Activated naive CD4-positive, alpha-beta T cell treated with anti-CD3 and anti-CD28 coated beads, Interleukin-2, amount 50 U/mL, for 24 hours (primary cell): ENCODE measurements at regions not wholly inside any gene's neighbourhood (a gene's known extent, or its start where the extent isn't known, plus 50 kb on each side); places are given as distances from the start of the nearest gene placed in this dataset.
A peak's percentile ranks its signal among the peaks of the same experiment; 100 is the strongest.

ENCODE experiments used
- H3K27ac Mint-ChIP-seq: one replicate; pipeline ENCODE4 v1.8.0; 2021; ENCODE audit warnings: mild to moderate bottlenecking, mixed read lengths
- H3K27me3 Mint-ChIP-seq: one replicate; pipeline ENCODE4 v1.8.0; 2021; ENCODE audit warnings: mixed read lengths
- H3K36me3 Mint-ChIP-seq: one replicate; pipeline ENCODE4 v1.8.0; 2021; ENCODE audit warnings: mixed read lengths
- H3K4me1 Mint-ChIP-seq: one replicate; pipeline ENCODE4 v1.8.0; 2021; ENCODE audit warnings: mixed read lengths
- H3K4me3 Mint-ChIP-seq: one replicate; pipeline ENCODE4 v1.8.0; 2021; ENCODE audit warnings: mild to moderate bottlenecking, mixed read lengths
- H3K9me3 Mint-ChIP-seq: one replicate; pipeline ENCODE4 v1.8.0; 2021; ENCODE audit warnings: mixed read lengths

GRCh38 chr2:137806068-137806805 lies 158.0 kb upstream of the HNMT start:
- peak overlapping the region; percentile 25 for H3K27ac Mint-ChIP-seq
- H3K36me3 Mint-ChIP-seq: no peaks in the 10 kb centered on the region
- H3K4me1 Mint-ChIP-seq: no peaks in the 10 kb centered on the region
- H3K9me3 Mint-ChIP-seq: peaks cover 11% of the 10 kb centered on the region
- H3K4me3 Mint-ChIP-seq: no peak overlapping the region
- H3K27me3 Mint-ChIP-seq: peaks cover 2% of the 10 kb centered on the region

GRCh38 chr2:137809252-137809651 lies 155.0 kb upstream of the HNMT start:
- Mint-ChIP-seq H3K4me1 (no peaks in the 10 kb centered on the region), H3K27ac (no peak overlapping the region), H3K36me3 (no peaks in the 10 kb centered on the region), H3K4me3 (no peak overlapping the region), H3K9me3 (peaks cover 5% of the 10 kb centered on the region), H3K27me3 (no peaks in the 10 kb centered on the region)

DNA sequence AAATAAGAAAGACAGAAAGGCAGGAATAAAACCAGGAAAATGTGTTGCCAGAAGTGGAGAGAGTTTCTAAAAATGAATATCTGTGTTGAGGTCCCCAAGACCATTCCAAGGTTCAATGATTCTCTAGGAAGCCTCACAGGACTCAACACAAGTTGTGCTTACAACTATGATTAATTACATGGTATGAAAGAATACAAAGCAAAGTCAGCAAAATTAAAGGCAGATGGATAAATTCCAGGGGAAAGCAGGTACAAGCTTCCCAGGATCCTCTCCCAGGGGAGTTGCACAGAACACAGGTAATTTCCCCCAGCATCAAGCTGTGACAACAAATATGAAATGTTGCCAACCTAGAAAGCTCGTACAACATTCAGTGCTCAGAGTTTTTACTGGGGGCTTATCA lies 154.4 kb upstream of the HNMT start:
- H3K4me3 Mint-ChIP-seq: no peak overlapping the region
- peaks cover 5% of the 10 kb centered on the region for H3K9me3 Mint-ChIP-seq
- no peaks in the 10 kb centered on the region for H3K4me1 Mint-ChIP-seq
- H3K27ac Mint-ChIP-seq: no peak overlapping the region
- no peaks in the 10 kb centered on the region for H3K36me3 Mint-ChIP-seq
- H3K27me3 Mint-ChIP-seq: no peaks in the 10 kb centered on the region

DNA sequence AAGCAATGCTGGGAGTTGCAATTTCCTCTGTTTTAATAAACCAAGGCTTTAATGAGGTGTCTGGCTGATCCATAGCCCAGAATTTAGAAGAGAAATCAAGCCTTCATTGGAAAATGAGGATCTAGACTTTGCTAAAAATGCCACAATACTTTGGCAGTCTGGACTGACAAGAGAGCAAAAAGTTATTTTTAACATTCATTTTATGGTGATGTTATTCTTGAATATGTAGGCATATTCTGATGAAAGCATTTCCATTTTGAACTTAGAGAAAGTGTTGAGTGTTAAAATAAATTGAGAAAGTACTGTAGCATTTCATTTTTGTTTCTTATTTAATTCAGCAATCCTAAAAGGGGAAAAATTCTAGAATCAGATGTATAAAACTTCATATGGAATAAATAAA lies 151.8 kb upstream of the HNMT start:
- Mint-ChIP-seq H3K27me3 (peaks cover 2% of the 10 kb centered on the region), H3K4me3 (no peak overlapping the region), H3K27ac (no peak overlapping the region)

DNA sequence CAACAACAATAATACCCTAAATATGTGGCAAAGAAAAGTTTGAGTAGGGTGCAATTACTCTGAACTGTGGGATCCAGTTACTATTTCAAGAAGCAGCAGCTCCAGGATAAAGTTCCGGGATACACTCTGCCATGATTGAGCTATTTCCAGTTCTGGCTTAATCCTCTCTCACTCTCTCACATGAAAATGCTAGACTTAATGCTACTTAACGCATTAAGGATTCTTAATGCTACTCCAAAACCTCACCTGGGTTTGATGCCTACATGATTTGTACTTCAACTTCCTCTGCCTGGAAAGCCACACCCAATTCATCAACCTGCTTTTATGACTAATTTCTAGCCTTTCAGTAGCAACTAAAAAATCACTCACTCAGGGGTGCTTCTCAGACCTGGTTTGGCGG lies 151.1 kb upstream of the HNMT start:
- Mint-ChIP-seq H3K27ac (no peak overlapping the region), H3K9me3 (no peaks in the 10 kb centered on the region), H3K4me3 (no peak overlapping the region), H3K36me3 (no peaks in the 10 kb centered on the region), H3K27me3 (peaks cover 6% of the 10 kb centered on the region), H3K4me1 (no peaks in the 10 kb centered on the region)

More for the DNA sequence above, 151.8 kb upstream of the HNMT start:
- no peaks in the 10 kb centered on the region for H3K4me1 Mint-ChIP-seq
- peaks cover under 1% of the 10 kb centered on the region for H3K9me3 Mint-ChIP-seq
- H3K36me3 Mint-ChIP-seq: no peaks in the 10 kb centered on the region

- Mint-ChIP-seq H3K36me3 (no peaks in the 10 kb centered on the region), H3K27me3 (peaks cover 7% of the 10 kb centered on the region), H3K9me3 (peaks cover 7% of the 10 kb centered on the region), H3K27ac (no peak overlapping the region), H3K4me1 (no peaks in the 10 kb centered on the region), H3K4me3 (no peak overlapping the region)
Measured at GRCh38 chr2:137817058-137817457, 147.2 kb upstream of the HNMT start.

DNA sequence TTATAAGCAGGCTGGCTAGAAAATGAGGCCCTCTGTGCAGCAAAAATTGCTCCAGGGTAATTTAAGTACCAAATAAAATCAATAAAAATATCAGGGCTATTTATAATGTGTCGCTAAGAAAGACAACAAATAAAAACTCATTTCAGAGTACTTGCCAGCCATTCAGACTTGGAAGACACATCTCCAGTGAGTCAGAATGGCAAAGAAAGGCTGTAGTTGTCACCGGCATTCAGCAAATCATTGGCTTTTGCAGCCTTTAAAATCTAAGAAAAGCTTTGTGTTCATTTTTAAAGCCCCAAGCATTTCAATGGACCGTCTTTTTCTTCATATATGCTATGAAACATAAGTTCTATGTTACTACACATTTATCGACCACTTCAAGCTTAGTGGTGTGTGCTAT lies 141.1 kb upstream of the HNMT start:
- peaks cover 6% of the 10 kb centered on the region for H3K27me3 Mint-ChIP-seq
- peaks cover 7% of the 10 kb centered on the region for H3K9me3 Mint-ChIP-seq
- no peak overlapping the region for H3K27ac Mint-ChIP-seq
- H3K36me3 Mint-ChIP-seq: no peaks in the 10 kb centered on the region
- no peak overlapping the region for H3K4me3 Mint-ChIP-seq
- no peaks in the 10 kb centered on the region for H3K4me1 Mint-ChIP-seq

GRCh38 chr2:137824501-137824900 lies 139.8 kb upstream of the HNMT start:
- Mint-ChIP-seq H3K36me3 (no peaks in the 10 kb centered on the region), H3K27me3 (peaks cover 5% of the 10 kb centered on the region), H3K4me1 (no peaks in the 10 kb centered on the region), H3K4me3 (no peak overlapping the region), H3K27ac (no peak overlapping the region), H3K9me3 (peaks cover 3% of the 10 kb centered on the region)

DNA sequence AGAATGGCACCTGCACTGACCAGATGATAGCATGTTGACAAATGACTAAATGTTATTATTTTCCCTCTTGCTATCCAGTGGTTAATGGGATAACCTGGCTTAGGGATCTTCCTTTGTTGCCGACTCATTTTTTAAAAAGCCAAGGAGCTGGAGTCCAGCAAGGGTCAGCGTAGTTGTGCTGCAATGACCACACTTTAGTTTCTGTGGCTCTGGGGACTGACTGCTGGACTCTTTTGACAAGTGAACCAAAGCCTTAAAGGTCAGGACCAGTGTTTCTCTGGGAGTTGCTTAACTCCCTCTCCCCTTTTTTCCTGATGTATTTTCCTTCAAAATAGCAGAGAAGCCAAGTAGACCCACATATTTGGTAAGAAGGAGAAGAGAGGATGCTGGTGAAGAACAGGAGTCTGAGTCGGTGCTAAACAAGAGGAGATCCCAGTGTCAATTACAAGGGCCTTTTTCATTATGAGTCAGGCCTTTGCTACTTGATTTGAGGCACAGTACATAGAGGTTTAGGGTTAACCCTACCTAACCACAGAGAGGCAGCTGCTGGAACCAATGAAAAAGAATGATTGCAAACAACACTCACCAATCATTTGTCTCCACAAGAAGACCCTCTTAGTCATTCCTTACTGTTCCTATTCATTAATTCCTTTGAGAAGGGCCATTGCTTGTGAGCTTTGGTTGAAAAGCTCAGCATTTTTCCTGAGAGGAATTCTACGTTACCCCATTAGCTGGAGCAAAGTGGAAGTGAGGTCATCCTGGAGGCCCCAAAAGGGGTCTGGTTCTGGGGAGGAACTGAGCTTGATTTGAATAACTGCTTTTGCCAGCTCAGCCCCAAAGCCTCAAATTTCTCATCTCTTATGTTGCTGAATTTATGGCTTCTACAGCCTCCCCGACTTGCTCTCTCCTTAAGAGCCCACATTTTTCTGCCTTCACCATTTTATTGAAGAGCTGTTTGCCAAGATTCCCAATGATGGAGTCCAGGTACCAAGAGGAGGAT lies 137.6 kb upstream of the HNMT start:
- Mint-ChIP-seq H3K9me3 (no peaks in the 10 kb centered on the region), H3K36me3 (no peaks in the 10 kb centered on the region), H3K4me1 (no peaks in the 10 kb centered on the region), H3K4me3 (no peak overlapping the region), H3K27me3 (peaks cover 5% of the 10 kb centered on the region), H3K27ac (no peak overlapping the region)

DNA sequence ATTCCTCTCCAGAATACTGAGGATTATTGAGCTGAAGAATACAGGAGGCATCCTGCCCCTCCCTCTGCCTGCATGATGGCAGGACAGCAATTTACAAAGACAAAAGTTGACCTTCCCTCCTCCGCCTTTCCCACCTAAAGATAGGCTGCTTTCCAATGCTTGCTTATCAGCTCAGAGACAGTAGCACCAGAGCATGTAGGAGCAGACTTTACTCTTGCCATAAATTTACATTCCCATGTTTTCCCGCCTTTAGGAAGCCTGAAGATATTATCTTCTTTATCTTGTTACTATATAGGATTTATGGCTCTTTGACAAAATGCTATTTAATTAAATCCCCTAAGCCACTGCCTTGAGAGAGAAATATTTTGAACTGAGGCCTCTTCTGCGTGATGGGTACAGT lies 135.6 kb upstream of the HNMT start:
- no peak overlapping the region for H3K27ac Mint-ChIP-seq
- no peaks in the 10 kb centered on the region for H3K36me3 Mint-ChIP-seq
- no peaks in the 10 kb centered on the region for H3K9me3 Mint-ChIP-seq
- H3K4me1 Mint-ChIP-seq: no peaks in the 10 kb centered on the region
- H3K4me3 Mint-ChIP-seq: no peak overlapping the region
- H3K27me3 Mint-ChIP-seq: peaks cover 5% of the 10 kb centered on the region

DNA sequence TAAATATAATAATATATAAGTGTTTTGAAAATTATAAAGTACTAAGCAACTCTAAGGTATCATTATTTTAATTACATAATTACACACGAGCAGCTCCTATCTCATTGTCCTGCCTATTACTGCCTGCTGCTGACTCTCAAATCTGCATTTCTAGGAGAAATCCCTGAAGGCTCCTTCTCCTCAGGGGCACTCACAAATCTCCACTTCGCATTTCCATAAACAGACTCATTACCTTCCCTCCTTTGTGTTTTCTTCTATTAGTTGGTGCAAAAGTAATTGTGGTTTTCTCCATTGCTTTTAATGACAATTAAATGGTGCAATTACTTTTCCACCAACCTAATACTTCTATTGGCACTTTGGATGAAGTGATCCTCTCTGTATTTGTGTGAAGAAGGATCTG lies 135.0 kb upstream of the HNMT start:
- Mint-ChIP-seq H3K4me1 (no peaks in the 10 kb centered on the region), H3K9me3 (no peaks in the 10 kb centered on the region), H3K27ac (no peak overlapping the region)

DNA sequence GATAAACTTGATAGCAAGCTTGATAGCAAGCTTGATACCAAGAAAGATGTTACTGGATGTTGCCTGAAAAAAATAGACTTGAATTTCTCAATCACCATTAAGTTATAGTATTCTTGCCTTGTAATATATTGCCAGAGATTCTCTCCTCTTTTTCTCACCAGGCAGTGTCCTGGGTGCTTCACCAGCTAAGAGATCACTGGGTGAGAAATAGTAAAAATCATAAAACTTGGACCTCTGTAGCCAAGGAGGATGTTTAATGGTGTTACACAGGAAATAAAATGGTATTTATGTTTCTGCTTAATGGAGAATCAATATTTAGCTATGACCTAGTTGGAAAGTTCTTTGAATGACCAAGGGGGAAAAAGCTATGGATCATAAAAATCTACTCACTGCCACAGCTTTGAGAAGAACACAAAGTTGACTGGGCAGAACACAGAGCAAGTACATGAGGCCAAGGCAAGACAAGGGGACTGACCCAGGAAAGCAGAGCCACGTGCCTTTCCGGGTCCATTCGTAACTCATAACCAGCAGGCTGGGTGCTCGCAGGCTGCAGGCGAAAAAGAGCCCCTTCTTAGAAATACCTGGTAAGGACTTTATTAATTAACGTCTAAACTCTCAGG lies 129.4 kb upstream of the HNMT start:
- no peaks in the 10 kb centered on the region for H3K9me3 Mint-ChIP-seq

More for the DNA sequence above, 135.0 kb upstream of the HNMT start:
- Mint-ChIP-seq H3K4me3 (no peak overlapping the region), H3K27me3 (peaks cover 2% of the 10 kb centered on the region), H3K36me3 (no peaks in the 10 kb centered on the region)

DNA sequence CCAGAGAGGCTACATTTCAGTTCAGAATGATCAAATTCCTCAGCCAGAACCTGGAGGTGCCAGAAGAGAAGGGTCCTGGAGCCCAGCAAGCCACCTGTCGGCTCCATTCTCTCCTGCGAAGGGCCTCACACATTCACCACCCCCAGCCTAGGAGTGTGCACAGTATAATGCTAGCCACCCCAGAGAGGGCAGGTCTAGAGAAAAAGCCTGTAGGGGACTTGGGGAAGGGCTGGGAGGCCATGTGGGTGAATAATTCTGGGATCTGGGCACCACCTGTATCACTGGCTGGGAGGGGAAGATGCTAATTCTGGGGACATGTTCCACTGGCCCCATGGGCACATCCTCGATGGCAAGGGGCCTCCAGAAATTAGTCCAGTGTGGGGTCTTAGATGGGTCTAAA lies 127.6 kb upstream of the HNMT start:
- no peak overlapping the region for H3K4me3 Mint-ChIP-seq
- H3K36me3 Mint-ChIP-seq: no peaks in the 10 kb centered on the region
- peaks cover 7% of the 10 kb centered on the region for H3K27me3 Mint-ChIP-seq
- no peaks in the 10 kb centered on the region for H3K4me1 Mint-ChIP-seq
- no peak overlapping the region for H3K27ac Mint-ChIP-seq
- no peaks in the 10 kb centered on the region for H3K9me3 Mint-ChIP-seq

More for the DNA sequence above, 129.4 kb upstream of the HNMT start:
- Mint-ChIP-seq H3K27me3 (peaks cover 7% of the 10 kb centered on the region), H3K27ac (no peak overlapping the region), H3K4me1 (no peaks in the 10 kb centered on the region), H3K4me3 (no peak overlapping the region), H3K36me3 (no peaks in the 10 kb centered on the region)

- H3K27ac Mint-ChIP-seq: no peak overlapping the region
- H3K4me1 Mint-ChIP-seq: no peaks in the 10 kb centered on the region
- no peak overlapping the region for H3K4me3 Mint-ChIP-seq
- no peaks in the 10 kb centered on the region for H3K36me3 Mint-ChIP-seq
- peaks cover 7% of the 10 kb centered on the region for H3K27me3 Mint-ChIP-seq
- H3K9me3 Mint-ChIP-seq: no peaks in the 10 kb centered on the region
Measured at GRCh38 chr2:137837830-137838229, 126.4 kb upstream of the HNMT start.

DNA sequence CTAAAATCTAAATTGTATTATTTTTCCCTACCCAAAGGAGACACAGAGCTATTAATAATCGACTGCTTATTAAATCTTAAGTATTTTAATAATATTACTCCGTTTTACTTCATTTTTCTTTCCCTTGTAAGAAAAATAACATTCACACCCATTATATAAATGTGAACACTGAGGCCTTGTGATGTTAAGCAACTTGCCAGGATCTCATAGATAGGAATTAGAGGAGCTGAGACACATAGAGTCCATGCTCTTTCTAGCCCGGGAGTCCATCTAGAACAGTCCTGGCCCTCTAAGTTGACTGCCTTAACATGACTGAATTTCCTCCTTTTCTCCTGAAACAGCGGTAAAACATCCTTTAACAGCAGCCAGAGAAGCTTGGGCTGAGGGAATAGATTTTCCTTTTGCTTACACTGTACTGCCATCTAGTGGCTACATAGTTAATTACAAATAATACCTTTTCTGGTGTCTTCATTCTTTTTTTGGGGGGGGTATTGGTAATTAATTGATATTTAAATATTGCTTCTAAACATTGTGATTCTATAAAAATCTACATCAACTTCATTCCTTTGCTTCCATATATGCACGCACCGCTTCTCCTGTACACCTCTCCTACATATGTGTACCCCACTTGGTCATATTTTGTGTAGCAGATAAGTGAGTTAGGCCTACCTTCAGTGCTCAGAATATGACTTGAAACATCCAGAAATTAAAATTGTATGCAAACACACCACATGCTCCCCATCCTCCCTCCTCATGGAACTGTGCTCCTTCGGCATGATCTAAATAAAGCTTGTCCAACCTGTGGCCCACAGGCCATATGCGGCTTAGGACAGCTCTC lies 125.8 kb upstream of the HNMT start:
- no peak overlapping the region for H3K4me3 Mint-ChIP-seq
- no peaks in the 10 kb centered on the region for H3K36me3 Mint-ChIP-seq
- no peaks in the 10 kb centered on the region for H3K9me3 Mint-ChIP-seq
- H3K27ac Mint-ChIP-seq: no peak overlapping the region
- no peaks in the 10 kb centered on the region for H3K4me1 Mint-ChIP-seq
- H3K27me3 Mint-ChIP-seq: peaks cover 5% of the 10 kb centered on the region
